ENCODE measurements at regions not wholly inside any gene's neighbourhood (a gene's known extent, or its start where the extent isn't known, plus 50 kb on each side); places are given as distances from the start of the nearest gene placed in this dataset.

GRCh38 chr9:110040788-110041187 lies 167.2 kb downstream of the C9orf152 start:
- TF ChIP-seq, protein P1, sequence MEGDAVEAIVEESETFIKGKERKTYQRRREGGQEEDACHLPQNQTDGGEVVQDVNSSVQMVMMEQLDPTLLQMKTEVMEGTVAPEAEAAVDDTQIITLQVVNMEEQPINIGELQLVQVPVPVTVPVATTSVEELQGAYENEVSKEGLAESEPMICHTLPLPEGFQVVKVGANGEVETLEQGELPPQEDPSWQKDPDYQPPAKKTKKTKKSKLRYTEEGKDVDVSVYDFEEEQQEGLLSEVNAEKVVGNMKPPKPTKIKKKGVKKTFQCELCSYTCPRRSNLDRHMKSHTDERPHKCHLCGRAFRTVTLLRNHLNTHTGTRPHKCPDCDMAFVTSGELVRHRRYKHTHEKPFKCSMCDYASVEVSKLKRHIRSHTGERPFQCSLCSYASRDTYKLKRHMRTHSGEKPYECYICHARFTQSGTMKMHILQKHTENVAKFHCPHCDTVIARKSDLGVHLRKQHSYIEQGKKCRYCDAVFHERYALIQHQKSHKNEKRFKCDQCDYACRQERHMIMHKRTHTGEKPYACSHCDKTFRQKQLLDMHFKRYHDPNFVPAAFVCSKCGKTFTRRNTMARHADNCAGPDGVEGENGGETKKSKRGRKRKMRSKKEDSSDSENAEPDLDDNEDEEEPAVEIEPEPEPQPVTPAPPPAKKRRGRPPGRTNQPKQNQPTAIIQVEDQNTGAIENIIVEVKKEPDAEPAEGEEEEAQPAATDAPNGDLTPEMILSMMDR (IDR thresholded peaks at IDR 0.05), result no peak
- Histone ChIP-seq H3K4me3 (ENCODE audit: low read length) (no peak overlapping the region), H3K27me3 (ENCODE audit: control insufficient read depth, insufficient read depth, low read length) (no peaks in the 10 kb centered on the region), H3K27ac (ENCODE audit: low read length) (no peak overlapping the region), H3K4me1 (ENCODE audit: control insufficient read depth, insufficient read depth, low read length) (no peaks in the 10 kb centered on the region), H3K9me3 (ENCODE audit: control insufficient read depth, insufficient read depth, low read length) (no peaks in the 10 kb centered on the region), H3K36me3 (ENCODE audit: control insufficient read depth, insufficient read depth, low read length) (no peaks in the 10 kb centered on the region)
- DNase-seq (no peak), ATAC-seq (no peak)
- H3K36me3 Mint-ChIP-seq, result no peaks in the 10 kb centered on the region
- no peak overlapping the region for H3K27ac Mint-ChIP-seq
- intact Hi-C loops (cut with micrococcal nuclease), result no loop called here
- no peaks in the 10 kb centered on the region for H3K4me1 Mint-ChIP-seq
- no peaks in the 10 kb centered on the region for H3K9me3 Mint-ChIP-seq
- peaks cover 0 to 7% of the 10 kb centered on the region in 2 donors for H3K27me3 Mint-ChIP-seq (ENCODE audit: low read depth in 2 of 2)
- no peak overlapping the region for H3K4me3 Mint-ChIP-seq

GRCh38 chr9:110041452-110041851 lies 166.5 kb downstream of the C9orf152 start:
- TF ChIP-seq, protein P1 (IDR thresholded peaks at IDR 0.05), result no peak
- Mint-ChIP-seq H3K27ac (no peak overlapping the region), H3K9me3 (no peaks in the 10 kb centered on the region), H3K27me3 (ENCODE audit: low read depth in 2 of 2) (peaks cover 0 to 7% of the 10 kb centered on the region in 2 donors), H3K4me1 (no peaks in the 10 kb centered on the region), H3K36me3 (no peaks in the 10 kb centered on the region), H3K4me3 (no peak overlapping the region)
- intact Hi-C loops (cut with micrococcal nuclease), result no loop called here
- WGBS (ENCODE audit: insufficient coverage), result 58% methylated on average over 5 of the region's 5 CpGs
- no peak overlapping the region for H3K4me3 ChIP-seq (ENCODE audit: low read length)
- no peaks in the 10 kb centered on the region for H3K27me3 ChIP-seq (ENCODE audit: control insufficient read depth, insufficient read depth, low read length)
- DNase-seq (no peak), ATAC-seq (no peak)
- H3K36me3 ChIP-seq (ENCODE audit: control insufficient read depth, insufficient read depth, low read length), result no peaks in the 10 kb centered on the region
- no peaks in the 10 kb centered on the region for H3K4me1 ChIP-seq (ENCODE audit: control insufficient read depth, insufficient read depth, low read length)
- no peaks in the 10 kb centered on the region for H3K9me3 ChIP-seq (ENCODE audit: control insufficient read depth, insufficient read depth, low read length)
- no peak overlapping the region for H3K27ac ChIP-seq (ENCODE audit: low read length)

- TF ChIP-seq, protein P1 (IDR thresholded peaks at IDR 0.05), result no peak
- H3K4me3 Mint-ChIP-seq, result peak overlapping the region; percentile 89
- no peaks in the 10 kb centered on the region for H3K9me3 ChIP-seq (ENCODE audit: control insufficient read depth, insufficient read depth, low read length)
- no peak overlapping the region for H3K27ac ChIP-seq (ENCODE audit: low read length)
- no peaks in the 10 kb centered on the region for H3K27me3 ChIP-seq (ENCODE audit: control insufficient read depth, insufficient read depth, low read length)
- peaks cover 21 to 34% of the 10 kb centered on the region in 2 donors for H3K27me3 Mint-ChIP-seq (ENCODE audit: low read depth in 2 of 2)
- H3K9me3 Mint-ChIP-seq, result no peaks in the 10 kb centered on the region
- intact Hi-C loops (cut with micrococcal nuclease), result no loop called here
- H3K27ac Mint-ChIP-seq, result no peak overlapping the region
- no peaks in the 10 kb centered on the region for H3K36me3 Mint-ChIP-seq
- peak overlapping the region; percentile 64 for H3K4me3 ChIP-seq (ENCODE audit: low read length)
- H3K4me1 ChIP-seq (ENCODE audit: control insufficient read depth, insufficient read depth, low read length), result peaks cover 31% of the 10 kb centered on the region
- 51% methylated on average over 6 of the region's 7 CpGs for WGBS (ENCODE audit: insufficient coverage)
- H3K36me3 ChIP-seq (ENCODE audit: control insufficient read depth, insufficient read depth, low read length), result no peaks in the 10 kb centered on the region
- DNase-seq (no peak), ATAC-seq (no peak)
- peaks cover 39% of the 10 kb centered on the region in 2 donors for H3K4me1 Mint-ChIP-seq
These were observed 160.6 kb downstream of the C9orf152 start for GRCh38 chr9:110047232-110047954.

GRCh38 chr9:110047955-110048402 lies 160.0 kb downstream of the C9orf152 start:
- Mint-ChIP-seq H3K9me3 (no peaks in the 10 kb centered on the region), H3K27ac (no peak overlapping the region), H3K4me3 (peak overlapping the region; percentile 89), H3K4me1 (peaks cover 39% of the 10 kb centered on the region in 2 donors), H3K27me3 (ENCODE audit: low read depth in 2 of 2) (peaks cover 21 to 34% of the 10 kb centered on the region in 2 donors), H3K36me3 (no peaks in the 10 kb centered on the region)
- Histone ChIP-seq H3K27me3 (ENCODE audit: control insufficient read depth, insufficient read depth, low read length) (no peaks in the 10 kb centered on the region), H3K9me3 (ENCODE audit: control insufficient read depth, insufficient read depth, low read length) (no peaks in the 10 kb centered on the region), H3K36me3 (ENCODE audit: control insufficient read depth, insufficient read depth, low read length) (no peaks in the 10 kb centered on the region), H3K27ac (ENCODE audit: low read length) (no peak overlapping the region), H3K4me3 (ENCODE audit: low read length) (peak overlapping the region; percentile 64), H3K4me1 (ENCODE audit: control insufficient read depth, insufficient read depth, low read length) (peaks cover 31% of the 10 kb centered on the region)
- DNase-seq, result no peak
- TF ChIP-seq, protein P1 (IDR thresholded peaks at IDR 0.05), result no peak
- intact Hi-C loops (cut with micrococcal nuclease), result no loop called here
- WGBS (ENCODE audit: insufficient coverage), result under 1% methylated on average over 27 of the region's 27 CpGs
- peak; percentile 34 to 47 (median 46) for ATAC-seq
